Suprapubic skin (tissue), 3 donors: ENCODE measurements at regions not wholly inside any gene's neighbourhood (a gene's known extent, or its start where the extent isn't known, plus 50 kb on each side); places are given as distances from the start of the nearest gene placed in this dataset.

Experiments used
- CTCF ChIP-seq, 2 donors: fragments of 200-600 bp in 1 of 2; fragments of 450-650 bp in 1 of 2; sonication (generic) in 1 of 2; IDR thresholded peaks; one replicate each; pipeline ENCODE4 v1.5.1; 2016 to 2019; ENCODE audit warnings: antibody characterized with exemption in 2 of 2, mild to moderate bottlenecking in 1 of 2, moderate library complexity in 1 of 2
- POLR2A ChIP-seq, 2 donors: fragments of 450-650 bp; IDR thresholded peaks; one replicate each; pipeline ENCODE4 v1.6.1; 2017; ENCODE audit warnings: antibody characterized with exemption in 2 of 2, mild to moderate bottlenecking in 2 of 2, moderate library complexity in 2 of 2

- TF ChIP-seq CTCF (IDR thresholded peaks at IDR 0.05) (no peak), POLR2A (IDR thresholded peaks at IDR 0.05) (no peak)
Observed at GRCh38 chr1:187549540-187549939, 720.8 kb downstream of the PLA2G4A start.
